GM18909 (cell line): ENCODE measurements at regions not wholly inside any gene's neighbourhood (a gene's known extent, or its start where the extent isn't known, plus 50 kb on each side); places are given as distances from the start of the nearest gene placed in this dataset.
A peak's percentile ranks its signal among the peaks of the same experiment; 100 is the strongest.
"Not testable (repeated sequence)": the region's sequence is repeated elsewhere in the genome, so short reads cannot be mapped to it uniquely, and the experiment has no call there.

ENCODE experiments used
- ATAC-seq: cut with Tn5 transposase; IDR thresholded peaks from one replicate; pipeline ENCODE4 v1.9.1; 2021; ENCODE audit warnings: mild to moderate bottlenecking; ENCODE audit not compliant: unreplicated experiment, poor library complexity

GRCh38 chr1:168422203-168422847, 121.5 kb downstream of the XCL2 start:
- no peak for ATAC-seq

GRCh38 chr1:168421399-168422004, 122.3 kb downstream of the XCL2 start:
- ATAC-seq: no peak

GRCh38 chr1:168420177-168420576, 123.6 kb downstream of the XCL2 start:
- ATAC-seq: no peak

- no peak for ATAC-seq
These were observed 124.1 kb downstream of the XCL2 start for GRCh38 chr1:168419736-168420135.

GRCh38 chr1:168416220-168416619, 127.6 kb downstream of the XCL2 start:
- no peak for ATAC-seq

- ATAC-seq: no peak
These were observed 128.9 kb downstream of the XCL2 start for GRCh38 chr1:168414914-168415313.

- no peak for ATAC-seq
These were observed 129.8 kb downstream of the TBX19 start for GRCh38 chr1:168410464-168410863.

GRCh38 chr1:168408884-168409283, 128.2 kb downstream of the TBX19 start:
- ATAC-seq: peak; percentile 54

GRCh38 chr1:168408539-168408865, 127.8 kb downstream of the TBX19 start:
- no peak for ATAC-seq

GRCh38 chr1:168407832-168408538, 127.3 kb downstream of the TBX19 start:
- ATAC-seq: no peak

GRCh38 chr1:168405906-168406549, 125.4 kb downstream of the TBX19 start:
- ATAC-seq: no peak

- no peak for ATAC-seq
These were observed 122.5 kb downstream of the TBX19 start for GRCh38 chr1:168403140-168403539.

GRCh38 chr1:168402466-168402865, 121.8 kb downstream of the TBX19 start:
- ATAC-seq: not testable (repeated sequence)

GRCh38 chr1:168401341-168401740, 120.7 kb downstream of the TBX19 start:
- no peak for ATAC-seq

GRCh38 chr1:168400139-168400538, 119.5 kb downstream of the TBX19 start:
- no peak for ATAC-seq

GRCh38 chr1:168397806-168398205, 117.1 kb downstream of the TBX19 start:
- ATAC-seq: no peak

- no peak for ATAC-seq
These were observed 116.4 kb downstream of the TBX19 start for GRCh38 chr1:168396940-168397684.

GRCh38 chr1:168396508-168396907, 115.8 kb downstream of the TBX19 start:
- ATAC-seq: no peak

GRCh38 chr1:168394858-168395257, 114.2 kb downstream of the TBX19 start:
- no peak for ATAC-seq

- no peak for ATAC-seq
These were observed 112.4 kb downstream of the TBX19 start for GRCh38 chr1:168392958-168393549.
